ENCODE measurements at regions not wholly inside any gene's neighbourhood (a gene's known extent, or its start where the extent isn't known, plus 50 kb on each side); places are given as distances from the start of the nearest gene placed in this dataset.
"Not testable (repeated sequence)": the region's sequence is repeated elsewhere in the genome, so short reads cannot be mapped to it uniquely, and the experiment has no call there.

GRCh38 chr10:120794390-120794789 lies 56.8 kb upstream of the WDR11 start:
- Histone ChIP-seq H3K9me2 (replicated peaks; ENCODE audit: control insufficient read depth, low read length) (no peaks in the 10 kb centered on the region), H3K9me3 (ENCODE audit: control insufficient read depth, insufficient read depth, low read length) (no peaks in the 10 kb centered on the region), H3F3A (ENCODE audit: control insufficient read depth, insufficient read depth) (no peaks in the 10 kb centered on the region), H3K4me2 (ENCODE audit: low read length) (no peak overlapping the region), H3K36me3 (ENCODE audit: control insufficient read depth, low read length) (no peaks in the 10 kb centered on the region), H4K20me1 (ENCODE audit: control insufficient read depth, insufficient read depth, low read depth, low read length) (no peaks in the 10 kb centered on the region), H3K27ac (ENCODE audit: low read depth, low read length) (no peak overlapping the region), H3K4me1 (ENCODE audit: control insufficient read depth, low read length) (no peaks in the 10 kb centered on the region), H3K27me3 (ENCODE audit: control insufficient read depth, low read length) (no peaks in the 10 kb centered on the region), H3K4me3 (ENCODE audit: low read length) (no peak overlapping the region), H3K79me2 (ENCODE audit: control insufficient read depth, low read length) (no peaks in the 10 kb centered on the region)
- TF ChIP-seq, protein P1, sequence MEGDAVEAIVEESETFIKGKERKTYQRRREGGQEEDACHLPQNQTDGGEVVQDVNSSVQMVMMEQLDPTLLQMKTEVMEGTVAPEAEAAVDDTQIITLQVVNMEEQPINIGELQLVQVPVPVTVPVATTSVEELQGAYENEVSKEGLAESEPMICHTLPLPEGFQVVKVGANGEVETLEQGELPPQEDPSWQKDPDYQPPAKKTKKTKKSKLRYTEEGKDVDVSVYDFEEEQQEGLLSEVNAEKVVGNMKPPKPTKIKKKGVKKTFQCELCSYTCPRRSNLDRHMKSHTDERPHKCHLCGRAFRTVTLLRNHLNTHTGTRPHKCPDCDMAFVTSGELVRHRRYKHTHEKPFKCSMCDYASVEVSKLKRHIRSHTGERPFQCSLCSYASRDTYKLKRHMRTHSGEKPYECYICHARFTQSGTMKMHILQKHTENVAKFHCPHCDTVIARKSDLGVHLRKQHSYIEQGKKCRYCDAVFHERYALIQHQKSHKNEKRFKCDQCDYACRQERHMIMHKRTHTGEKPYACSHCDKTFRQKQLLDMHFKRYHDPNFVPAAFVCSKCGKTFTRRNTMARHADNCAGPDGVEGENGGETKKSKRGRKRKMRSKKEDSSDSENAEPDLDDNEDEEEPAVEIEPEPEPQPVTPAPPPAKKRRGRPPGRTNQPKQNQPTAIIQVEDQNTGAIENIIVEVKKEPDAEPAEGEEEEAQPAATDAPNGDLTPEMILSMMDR (IDR thresholded peaks at IDR 0.05; ENCODE audit: low read depth, low read length, poor library complexity, severe bottlenecking), result no peak
- no peak for TF ChIP-seq EZH2phosphoT487 (IDR thresholded peaks at IDR 0.05; ENCODE audit: borderline replicate concordance, low read length)

- H3K4me1 ChIP-seq (ENCODE audit: control insufficient read depth, low read length); H4K20me1 ChIP-seq (ENCODE audit: control insufficient read depth, insufficient read depth, low read depth, low read length); H3K27ac ChIP-seq (ENCODE audit: low read depth, low read length); H3K9me2 ChIP-seq (replicated peaks; ENCODE audit: control insufficient read depth, low read length); H3K79me2 ChIP-seq (ENCODE audit: control insufficient read depth, low read length); H3K4me3 ChIP-seq (ENCODE audit: low read length); H3K36me3 ChIP-seq (ENCODE audit: control insufficient read depth, low read length); H3K4me2 ChIP-seq (ENCODE audit: low read length); H3K27me3 ChIP-seq (ENCODE audit: control insufficient read depth, low read length); H3K9me3 ChIP-seq (ENCODE audit: control insufficient read depth, insufficient read depth, low read length); H3F3A ChIP-seq (ENCODE audit: control insufficient read depth, insufficient read depth): not testable (repeated sequence)
Measured at GRCh38 chr10:120798276-120798675, 52.9 kb upstream of the WDR11 start.

GRCh38 chr10:120799849-120800248 lies 51.3 kb upstream of the WDR11 start:
- Histone ChIP-seq H4K20me1 (ENCODE audit: control insufficient read depth, insufficient read depth, low read depth, low read length) (no peaks in the 10 kb centered on the region), H3K27ac (ENCODE audit: low read depth, low read length) (no peak overlapping the region), H3K27me3 (ENCODE audit: control insufficient read depth, low read length) (0 out of 2 replicates have a peak, but pooled peaks cover 2% of the 10 kb centered on the region), H3F3A (ENCODE audit: control insufficient read depth, insufficient read depth) (no peaks in the 10 kb centered on the region), H3K36me3 (ENCODE audit: control insufficient read depth, low read length) (no peaks in the 10 kb centered on the region), H3K9me3 (ENCODE audit: control insufficient read depth, insufficient read depth, low read length) (no peaks in the 10 kb centered on the region), H3K9me2 (replicated peaks; ENCODE audit: control insufficient read depth, low read length) (no peaks in the 10 kb centered on the region), H3K4me3 (ENCODE audit: low read length) (no peak overlapping the region), H3K79me2 (ENCODE audit: control insufficient read depth, low read length) (no peaks in the 10 kb centered on the region), H3K4me1 (ENCODE audit: control insufficient read depth, low read length) (no peaks in the 10 kb centered on the region), H3K4me2 (ENCODE audit: low read length) (no peak overlapping the region)
- no peak for TF ChIP-seq EZH2phosphoT487 (IDR thresholded peaks at IDR 0.05; ENCODE audit: borderline replicate concordance, low read length)

DNA sequence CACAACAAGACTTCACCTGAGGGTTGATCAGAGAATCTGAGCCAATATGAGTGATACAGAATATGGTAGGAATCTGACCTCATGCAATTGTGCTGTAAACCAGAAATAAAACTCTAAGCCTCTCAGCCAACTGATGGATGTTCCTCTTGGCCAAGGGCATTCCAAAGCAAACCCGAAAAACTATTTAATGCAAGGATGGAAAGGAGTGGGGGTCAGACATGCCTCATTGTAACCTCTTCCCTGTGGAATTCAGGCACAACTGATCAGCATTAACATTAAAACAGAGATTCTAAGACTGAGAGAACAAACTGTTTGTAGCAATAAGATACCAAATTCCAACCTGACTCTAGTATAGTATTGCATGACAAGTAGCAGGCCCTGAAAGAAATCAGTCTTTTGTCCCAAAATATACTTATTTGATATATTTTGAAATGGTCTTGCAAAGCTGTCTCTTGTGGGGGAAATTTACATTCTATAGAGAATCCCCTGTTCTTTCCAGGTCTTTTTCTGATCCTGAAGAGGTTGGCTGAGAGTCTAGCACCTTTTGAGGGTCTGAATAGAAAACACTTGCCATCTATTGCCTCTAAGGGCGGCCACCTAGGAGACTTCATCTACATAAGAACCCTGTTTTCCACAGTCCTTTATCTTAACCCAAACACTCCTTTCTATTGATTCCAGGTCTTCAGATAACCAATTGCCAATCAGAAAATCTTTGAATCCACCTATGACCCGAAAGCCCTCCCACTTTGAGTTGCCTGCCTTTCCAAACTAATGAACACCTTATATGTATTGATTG lies 50.4 kb upstream of the WDR11 start:
- Histone ChIP-seq H3K9me2 (replicated peaks; ENCODE audit: control insufficient read depth, low read length) (no peaks in the 10 kb centered on the region), H3K36me3 (ENCODE audit: control insufficient read depth, low read length) (no peaks in the 10 kb centered on the region), H3K27me3 (ENCODE audit: control insufficient read depth, low read length) (0 out of 2 replicates have a peak, but pooled peaks cover 2% of the 10 kb centered on the region), H3K9me3 (ENCODE audit: control insufficient read depth, insufficient read depth, low read length) (no peaks in the 10 kb centered on the region), H3K4me2 (ENCODE audit: low read length) (no peak overlapping the region), H3K4me3 (ENCODE audit: low read length) (no peak overlapping the region), H3K27ac (ENCODE audit: low read depth, low read length) (no peak overlapping the region), H3F3A (ENCODE audit: control insufficient read depth, insufficient read depth) (no peaks in the 10 kb centered on the region), H3K79me2 (ENCODE audit: control insufficient read depth, low read length) (no peaks in the 10 kb centered on the region), H4K20me1 (ENCODE audit: control insufficient read depth, insufficient read depth, low read depth, low read length) (no peaks in the 10 kb centered on the region), H3K4me1 (ENCODE audit: control insufficient read depth, low read length) (no peaks in the 10 kb centered on the region)
- no peak for TF ChIP-seq EZH2phosphoT487 (IDR thresholded peaks at IDR 0.05; ENCODE audit: borderline replicate concordance, low read length)
- TF ChIP-seq, protein P1 (IDR thresholded peaks at IDR 0.05; ENCODE audit: low read depth, low read length, poor library complexity, severe bottlenecking), result no peak

Data from DOHH2 (cell line).